Smooth muscle cell (in vitro differentiated cells): ENCODE measurements at regions not wholly inside any gene's neighbourhood (a gene's known extent, or its start where the extent isn't known, plus 50 kb on each side); places are given as distances from the start of the nearest gene placed in this dataset.

Experiments
- DNase-seq: peaks from one replicate; lab custom pipeline; 2025; ENCODE audit not compliant: unreplicated experiment; lab: John Stamatoyannopoulos, UW
- H2AFZ ChIP-seq: fragments of 200-600 bp; sonication (generic); 2 replicates; pipeline ENCODE4 v1.6.0; 2016; ENCODE audit warnings: antibody characterized with exemption, low read depth, mild to moderate bottlenecking
- H3F3A ChIP-seq: fragments of 200-600 bp; sonication (generic); 2 replicates; pipeline ENCODE4 v1.6.0; 2017; ENCODE audit warnings: antibody characterized with exemption, low read depth
- H3K27ac ChIP-seq: fragments of 200-600 bp; sonication (generic); 2 replicates; pipeline ENCODE4 v1.5.1; 2016; ENCODE audit warnings: low read depth, mild to moderate bottlenecking
- H3K27me3 ChIP-seq: fragments of 200-600 bp; sonication (generic); 2 replicates; pipeline ENCODE4 v1.6.1; 2016; ENCODE audit warnings: low read depth, mild to moderate bottlenecking
- H3K36me3 ChIP-seq: fragments of 200-600 bp; sonication (generic); 2 replicates; pipeline ENCODE4 v1.5.1; 2016; ENCODE audit warnings: low read depth
- H3K4me1 ChIP-seq: fragments of 200-600 bp; sonication (generic); 2 replicates; pipeline ENCODE4 v1.5.1; 2016; ENCODE audit warnings: low read depth
- H3K4me2 ChIP-seq: fragments of 200-600 bp; sonication (generic); 2 replicates; pipeline ENCODE4 v1.6.0; 2016; ENCODE audit warnings: mild to moderate bottlenecking
- H3K4me3 ChIP-seq: fragments of 200-600 bp; sonication (generic); 2 replicates; pipeline ENCODE4 v1.5.1; 2016; ENCODE audit warnings: mild to moderate bottlenecking
- H3K79me2 ChIP-seq: fragments of 200-600 bp; sonication (generic); 2 replicates; pipeline ENCODE4 v1.6.0; 2016; ENCODE audit warnings: low read depth, mild to moderate bottlenecking
- H3K9ac ChIP-seq: fragments of 200-600 bp; sonication (generic); 2 replicates; pipeline ENCODE4 v1.6.0; 2016; ENCODE audit warnings: low read depth
- H3K9me3 ChIP-seq: fragments of 200-600 bp; sonication (generic); replicated peaks from 2 replicates; pipeline ENCODE4 v1.5.1; 2016; ENCODE audit warnings: low read depth
- H4K20me1 ChIP-seq: fragments of 200-600 bp; sonication (generic); 2 replicates; pipeline ENCODE4 v1.6.0; 2016; ENCODE audit warnings: low read depth
- WGBS: methylation state at CpG from one replicate; pipeline ENCODE4 v1.1.7; 2016; ENCODE audit warnings: low lambda C conversion rate; 5-methylcytosine and 5-hydroxymethylcytosine counted together
- TF ChIP-seq, protein P1 (sequence below): fragments of 200-600 bp; sonication (generic); IDR thresholded peaks from 2 replicates; pipeline ENCODE4 v1.5.1; 2017; ENCODE audit warnings: borderline replicate concordance, mild to moderate bottlenecking, antibody characterized with exemption; ENCODE audit not compliant: insufficient read depth, poor library complexity, severe bottlenecking

GRCh38 chr2:216571178-216571908 is 61.9 kb upstream of the IGFBP2 start:
- no peak overlapping the region for H2AFZ ChIP-seq
- H3K9ac ChIP-seq, result no peak overlapping the region
- no peak overlapping the region for H3K27ac ChIP-seq
- H3K4me1 ChIP-seq, result peaks cover 8% of the 10 kb centered on the region
- H3K4me2 ChIP-seq, result no peak overlapping the region
- H3K9me3 ChIP-seq, result no peaks in the 10 kb centered on the region
- peaks cover 3% of the 10 kb centered on the region for H3F3A ChIP-seq
- 98% methylated on average over 3 of the region's 3 CpGs for WGBS
- H4K20me1 ChIP-seq, result no peaks in the 10 kb centered on the region
- no peak overlapping the region for H3K4me3 ChIP-seq
- no peaks in the 10 kb centered on the region for H3K27me3 ChIP-seq
- TF ChIP-seq, protein P1, sequence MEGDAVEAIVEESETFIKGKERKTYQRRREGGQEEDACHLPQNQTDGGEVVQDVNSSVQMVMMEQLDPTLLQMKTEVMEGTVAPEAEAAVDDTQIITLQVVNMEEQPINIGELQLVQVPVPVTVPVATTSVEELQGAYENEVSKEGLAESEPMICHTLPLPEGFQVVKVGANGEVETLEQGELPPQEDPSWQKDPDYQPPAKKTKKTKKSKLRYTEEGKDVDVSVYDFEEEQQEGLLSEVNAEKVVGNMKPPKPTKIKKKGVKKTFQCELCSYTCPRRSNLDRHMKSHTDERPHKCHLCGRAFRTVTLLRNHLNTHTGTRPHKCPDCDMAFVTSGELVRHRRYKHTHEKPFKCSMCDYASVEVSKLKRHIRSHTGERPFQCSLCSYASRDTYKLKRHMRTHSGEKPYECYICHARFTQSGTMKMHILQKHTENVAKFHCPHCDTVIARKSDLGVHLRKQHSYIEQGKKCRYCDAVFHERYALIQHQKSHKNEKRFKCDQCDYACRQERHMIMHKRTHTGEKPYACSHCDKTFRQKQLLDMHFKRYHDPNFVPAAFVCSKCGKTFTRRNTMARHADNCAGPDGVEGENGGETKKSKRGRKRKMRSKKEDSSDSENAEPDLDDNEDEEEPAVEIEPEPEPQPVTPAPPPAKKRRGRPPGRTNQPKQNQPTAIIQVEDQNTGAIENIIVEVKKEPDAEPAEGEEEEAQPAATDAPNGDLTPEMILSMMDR, result no peak
- H3K79me2 ChIP-seq, result no peaks in the 10 kb centered on the region
- DNase-seq, result no peak
- H3K36me3 ChIP-seq, result no peaks in the 10 kb centered on the region

GRCh38 chr2:216571909-216572513 is 61.2 kb upstream of the IGFBP2 start:
- Histone ChIP-seq H3K4me2 (no peak overlapping the region), H3K36me3 (no peaks in the 10 kb centered on the region), H3K27ac (no peak overlapping the region)

GRCh38 chr2:216572582-216573578 is 60.3 kb upstream of the IGFBP2 start:
- no peak overlapping the region for H3K4me2 ChIP-seq
- no peak for DNase-seq

More at GRCh38 chr2:216571909-216572513, 61.2 kb upstream of the IGFBP2 start:
- H4K20me1 ChIP-seq, result no peaks in the 10 kb centered on the region
- H3K4me3 ChIP-seq, result no peak overlapping the region
- H3K27me3 ChIP-seq, result no peaks in the 10 kb centered on the region
- no peak for DNase-seq
- H3F3A ChIP-seq, result peaks cover 3% of the 10 kb centered on the region
- no peak overlapping the region for H3K9ac ChIP-seq
- H3K9me3 ChIP-seq, result no peaks in the 10 kb centered on the region
- TF ChIP-seq, protein P1, result no peak
- no peak overlapping the region for H2AFZ ChIP-seq
- no peaks in the 10 kb centered on the region for H3K79me2 ChIP-seq
- 90% methylated on average over 4 of the region's 4 CpGs for WGBS
- H3K4me1 ChIP-seq, result peaks cover 8% of the 10 kb centered on the region

More at GRCh38 chr2:216572582-216573578, 60.3 kb upstream of the IGFBP2 start:
- Histone ChIP-seq H4K20me1 (no peaks in the 10 kb centered on the region), H3K9ac (no peak overlapping the region), H3K36me3 (no peaks in the 10 kb centered on the region), H3K27me3 (no peaks in the 10 kb centered on the region), H3K27ac (no peak overlapping the region), H3K4me1 (peaks cover 8% of the 10 kb centered on the region), H2AFZ (no peak overlapping the region), H3K4me3 (no peak overlapping the region), H3K9me3 (no peaks in the 10 kb centered on the region), H3K79me2 (no peaks in the 10 kb centered on the region), H3F3A (peaks cover 3% of the 10 kb centered on the region)
- TF ChIP-seq, protein P1, result no peak
- WGBS, result 73% methylated on average over 12 of the region's 12 CpGs
